H1 (cell line): ENCODE measurements at regions not wholly inside any gene's neighbourhood (a gene's known extent, or its start where the extent isn't known, plus 50 kb on each side); places are given as distances from the start of the nearest gene placed in this dataset.

Experiments
- CREB1 ChIP-seq: IDR thresholded peaks from 2 replicates; pipeline ENCODE4 v1.6.1; 2012; ENCODE audit warnings: inconsistent platforms
- SUZ12 ChIP-seq: fragments of 200-600 bp; sonication (generic); IDR thresholded peaks from 2 replicates; pipeline ENCODE4 v1.6.1; 2012; ENCODE audit warnings: mild to moderate bottlenecking, inconsistent platforms, low read length, moderate library complexity, mixed read lengths
- TAF1 ChIP-seq: IDR thresholded peaks from 2 replicates; pipeline ENCODE4 v1.6.1; 2011; ENCODE audit warnings: mild to moderate bottlenecking, low read depth, low read length
- ZNF274 ChIP-seq: IDR thresholded peaks from 2 replicates; pipeline ENCODE4 v1.7.0; 2012; ENCODE audit warnings: low read length, borderline replicate concordance; ENCODE audit errors: extremely low read depth

DNA sequence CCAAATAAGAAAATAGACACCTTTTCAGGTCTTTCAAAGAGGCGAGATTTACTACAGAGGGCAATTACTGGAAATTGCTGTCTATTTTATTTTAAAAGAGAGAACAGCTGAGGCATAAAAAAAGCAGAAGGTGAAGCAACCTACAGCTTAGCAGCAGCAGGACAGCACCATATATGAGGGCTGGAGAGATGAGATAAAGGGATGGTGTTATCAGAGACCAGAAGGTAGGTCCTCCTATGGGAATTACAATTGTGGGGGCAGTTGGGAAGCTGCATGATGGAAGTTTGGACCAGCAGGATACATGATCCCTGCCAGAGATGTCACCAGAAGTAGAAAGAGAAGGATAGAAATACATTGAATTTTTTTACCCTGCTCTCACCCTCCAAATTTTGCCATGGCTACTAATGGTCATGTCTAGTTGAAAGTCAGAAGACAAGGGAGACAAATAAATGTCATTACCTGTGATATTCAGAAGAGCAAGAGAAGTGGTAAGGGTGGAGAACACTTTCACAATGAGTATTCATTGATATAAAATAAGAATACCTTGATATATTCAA lies 77.2 kb upstream of the CALCR start (continued):
- TF ChIP-seq SUZ12 (no peak), CREB1 (no peak), ZNF274 (no peak), TAF1 (no peak)
